GM12892 (cell line): ENCODE measurements at regions not wholly inside any gene's neighbourhood (a gene's known extent, or its start where the extent isn't known, plus 50 kb on each side); places are given as distances from the start of the nearest gene placed in this dataset.
"Not testable (repeated sequence)": the region's sequence is repeated elsewhere in the genome, so short reads cannot be mapped to it uniquely, and the experiment has no call there.

Source experiments
- DNase-seq: peaks from one replicate; pipeline ENCODE4 v3.0.0; 2011; ENCODE audit not compliant: insufficient read length
- FAIRE-seq: peaks from 2 replicates; lab custom pipeline; 2011; peaks lifted over from hg19 to GRCh38; lab: Jason Lieb, UNC
- POLR2A ChIP-seq: IDR thresholded peaks from 2 replicates; pipeline ENCODE4 v1.6.1; 2011; ENCODE audit warnings: low read depth, low read length, control low read depth
- POLR2AphosphoS5 ChIP-seq: IDR thresholded peaks from 2 replicates; pipeline ENCODE4 v1.6.1; 2011; ENCODE audit warnings: low read depth, low read length, control low read depth
- TAF1 ChIP-seq: IDR thresholded peaks from 2 replicates; pipeline ENCODE4 v1.6.1; 2011; ENCODE audit warnings: low read depth, mild to moderate bottlenecking, control low read depth, low read length, borderline replicate concordance

DNA sequence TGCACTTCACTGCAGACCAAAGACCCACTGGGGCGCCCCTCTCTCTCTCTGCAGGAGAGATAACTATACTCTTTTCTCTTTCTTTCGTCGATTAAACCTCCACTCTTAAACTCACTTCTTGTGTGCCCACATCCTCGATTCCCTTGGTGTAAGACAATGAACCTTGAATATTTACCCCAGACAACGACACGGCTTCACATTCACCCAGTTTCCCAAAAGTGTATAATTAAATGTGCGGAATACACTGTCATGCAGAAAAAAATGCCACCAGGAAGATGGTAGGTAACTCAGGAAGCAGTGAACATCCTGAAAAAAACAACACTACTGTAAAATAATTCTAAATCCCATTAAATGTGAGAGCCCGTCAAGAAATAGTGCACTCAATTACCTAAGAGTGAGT lies 882.2 kb downstream of the TYW1 start:
- no peak for DNase-seq
- no peak for FAIRE-seq
- TF ChIP-seq TAF1, result no peak
- no peak for TF ChIP-seq POLR2A
- TF ChIP-seq POLR2AphosphoS5, result no peak

DNA sequence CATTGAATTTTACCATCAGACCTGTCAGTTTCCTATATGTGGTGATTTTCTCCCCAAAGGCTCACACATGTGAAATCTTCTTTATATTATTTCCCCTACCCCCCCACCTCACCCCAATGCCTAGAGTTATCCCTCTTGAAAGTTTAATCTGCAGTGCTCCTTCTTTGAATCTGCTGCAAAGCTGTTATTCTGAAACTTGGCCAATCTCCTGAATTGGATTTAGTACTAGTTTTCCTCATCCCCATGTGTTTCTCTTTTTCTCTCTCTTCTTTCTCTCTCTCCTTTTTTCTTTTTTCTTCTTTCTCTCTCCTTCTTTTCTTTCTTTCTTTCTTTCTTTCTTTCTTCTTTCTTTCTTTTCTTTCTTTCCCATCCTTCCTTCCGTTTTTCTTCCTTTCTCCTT lies 886.2 kb downstream of the TYW1 start:
- FAIRE-seq (no peak), DNase-seq (no peak)
- TF ChIP-seq POLR2A (no peak), POLR2AphosphoS5 (no peak), TAF1 (no peak)

DNA sequence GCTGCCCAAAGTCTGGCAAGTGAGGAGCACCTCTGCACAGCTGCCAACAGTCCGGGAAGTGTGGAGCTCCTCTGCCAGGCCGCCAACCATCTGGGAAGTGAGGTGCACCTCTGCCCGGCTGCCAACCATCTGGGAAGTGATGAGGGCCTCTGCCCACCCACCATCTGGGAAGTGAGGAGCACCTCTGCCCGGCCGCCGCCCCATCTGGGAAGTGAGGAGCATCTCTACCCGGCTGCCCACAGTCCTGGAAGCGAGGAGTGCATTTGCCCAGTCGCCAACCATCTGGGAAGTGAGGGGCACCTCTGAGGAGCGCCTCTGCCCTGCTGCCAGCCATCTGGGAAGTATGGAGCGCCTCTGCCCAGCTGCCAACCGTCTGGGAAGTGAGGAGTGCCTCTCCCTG lies 893.7 kb downstream of the TYW1 start:
- FAIRE-seq (no peak), DNase-seq (no peak)
- TF ChIP-seq POLR2AphosphoS5 (no peak), TAF1 (no peak), POLR2A (no peak)

DNA sequence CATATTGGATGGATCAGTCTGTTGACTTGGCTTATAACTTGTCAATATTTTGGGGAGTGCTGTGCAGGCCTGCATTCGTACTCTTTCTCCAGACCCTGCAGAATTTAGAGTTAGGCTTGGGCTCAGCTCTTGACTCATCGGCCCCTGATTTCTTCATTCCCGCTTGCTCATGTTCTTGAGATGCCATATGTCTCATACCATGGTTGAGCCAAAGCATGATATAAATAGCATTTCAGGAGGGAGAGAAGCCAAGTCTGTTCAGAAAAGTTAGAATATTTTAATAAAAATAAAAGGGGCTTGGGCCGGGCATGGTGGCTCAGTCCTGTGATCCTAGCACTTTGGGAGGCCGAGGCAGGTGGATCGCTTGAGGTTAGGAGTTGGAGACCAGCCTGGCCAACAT lies 898.1 kb downstream of the TYW1 start:
- TF ChIP-seq POLR2AphosphoS5 (no peak), TAF1 (no peak), POLR2A (no peak)
- no peak for DNase-seq
- no peak for FAIRE-seq

DNA sequence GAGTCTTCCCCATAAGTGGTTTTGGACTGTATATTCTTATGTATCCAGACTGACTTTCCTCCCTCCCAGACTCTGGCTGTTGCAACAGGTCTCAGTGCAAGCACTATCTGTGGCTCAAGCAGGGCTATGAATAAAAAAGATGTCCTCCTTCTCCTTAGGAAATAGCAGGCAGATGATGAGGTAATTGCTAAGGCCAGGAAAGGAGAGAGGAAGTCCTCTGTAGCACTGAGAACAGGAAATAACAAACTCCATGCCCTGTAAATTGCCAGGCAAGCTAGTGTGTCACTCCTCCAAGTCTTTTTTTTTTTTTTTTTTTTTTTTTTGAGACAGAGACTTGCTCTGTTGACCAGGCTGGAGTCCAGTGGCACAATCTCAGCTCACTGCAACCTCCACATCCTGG lies 900.1 kb downstream of the TYW1 start:
- DNase-seq (no peak), FAIRE-seq (no peak)
- TF ChIP-seq TAF1, result no peak
- TF ChIP-seq POLR2AphosphoS5, result no peak
- no peak for TF ChIP-seq POLR2A

DNA sequence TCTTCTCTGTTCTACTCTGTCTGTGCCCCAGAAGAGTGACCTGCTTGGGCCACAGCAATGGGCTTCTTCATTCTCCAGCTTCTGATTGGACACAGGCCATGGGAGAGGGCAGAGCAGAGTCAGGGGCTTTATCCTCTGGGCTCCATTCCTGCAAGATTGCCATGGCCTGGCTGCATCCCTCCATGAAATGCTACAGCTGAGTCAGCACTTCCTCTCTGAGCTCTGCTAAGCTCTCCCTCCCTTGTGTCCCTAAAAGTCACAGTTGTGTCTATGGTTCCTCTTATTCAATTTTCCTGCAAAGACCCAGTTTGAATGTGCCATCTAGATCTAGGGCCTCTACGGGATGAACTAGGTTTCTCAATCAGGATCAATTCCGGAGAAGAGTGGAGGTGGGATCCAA lies 903.8 kb downstream of the TYW1 start:
- FAIRE-seq, result no peak
- TF ChIP-seq POLR2AphosphoS5 (no peak), TAF1 (no peak), POLR2A (no peak)

DNA sequence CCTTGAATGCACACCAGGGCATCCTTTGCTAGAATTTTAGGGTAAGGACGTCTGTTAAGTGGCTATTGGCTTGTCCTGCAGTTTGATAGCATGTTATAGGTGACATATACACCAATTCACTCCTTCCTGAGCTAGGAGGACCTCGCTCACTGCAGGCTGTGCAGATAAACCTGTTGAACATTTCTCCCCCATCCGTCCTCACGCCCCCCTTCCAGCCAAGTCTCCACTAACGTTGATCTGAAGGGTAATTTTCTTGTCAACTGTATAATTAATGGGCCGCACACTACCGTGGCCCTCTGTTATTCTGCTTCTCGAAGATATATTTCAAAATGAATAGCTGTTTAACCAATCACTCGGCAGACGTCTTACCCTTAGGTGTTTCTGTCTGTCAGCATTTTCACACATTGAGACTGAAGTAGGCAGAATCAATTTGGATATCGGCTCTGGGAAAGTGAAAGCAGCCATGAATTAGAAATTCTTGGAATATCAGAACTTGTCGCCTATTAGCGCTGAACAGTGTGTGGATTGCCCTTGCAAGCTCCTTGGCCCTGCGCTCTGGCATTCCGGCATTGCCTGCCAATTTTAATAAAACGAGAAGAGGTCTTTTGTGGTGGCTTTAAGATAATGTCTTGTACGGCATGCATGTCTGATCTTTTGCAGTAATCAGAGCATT lies 905.3 kb downstream of the TYW1 start:
- DNase-seq (no peak), FAIRE-seq (no peak)
- TF ChIP-seq TAF1 (no peak), POLR2AphosphoS5 (no peak), POLR2A (no peak)

More for the DNA sequence above, 903.8 kb downstream of the TYW1 start:
- DNase-seq, result no peak

DNA sequence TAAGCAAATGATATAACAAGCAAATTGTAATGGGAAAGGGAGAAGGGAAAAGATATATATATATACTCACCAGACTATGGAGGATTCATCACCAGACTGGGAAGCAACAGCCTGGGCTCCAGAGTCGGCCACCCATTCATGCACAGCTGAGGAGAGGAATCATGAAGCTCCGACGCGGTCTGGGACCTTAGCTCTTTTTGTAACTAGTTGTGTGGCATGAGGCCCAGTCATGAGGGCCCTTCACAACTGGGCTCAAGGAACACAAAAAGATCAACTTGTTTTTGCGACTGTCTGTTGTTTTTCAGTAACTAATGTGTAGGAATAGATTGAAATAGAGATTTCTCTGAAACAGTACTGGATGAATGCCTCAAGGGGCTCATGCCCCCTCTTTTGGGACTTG lies 911.2 kb downstream of the TYW1 start:
- no peak for FAIRE-seq
- TF ChIP-seq TAF1 (no peak), POLR2A (no peak), POLR2AphosphoS5 (no peak)
- DNase-seq, result no peak

DNA sequence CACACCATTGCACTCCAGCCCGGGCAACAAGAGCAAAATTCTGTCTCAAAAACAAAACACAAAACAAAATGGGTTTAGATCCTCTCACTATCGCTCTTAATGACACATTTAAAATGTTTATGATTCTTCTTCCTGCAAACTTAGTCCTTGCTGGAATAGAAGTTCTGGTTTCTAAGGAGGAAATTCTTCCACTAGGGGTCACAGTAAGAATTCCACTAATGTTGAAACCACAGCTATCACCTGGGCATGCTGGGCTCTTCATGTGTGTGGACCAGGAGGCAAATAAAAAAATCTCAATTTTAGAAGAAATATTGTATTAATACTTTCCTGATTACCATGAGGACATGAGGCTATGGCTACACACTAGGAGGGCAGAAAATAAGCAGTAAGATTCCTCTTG lies 915.8 kb downstream of the TYW1 start:
- DNase-seq, result no peak
- FAIRE-seq, result no peak
- no peak for TF ChIP-seq POLR2AphosphoS5
- TF ChIP-seq POLR2A, result no peak

DNA sequence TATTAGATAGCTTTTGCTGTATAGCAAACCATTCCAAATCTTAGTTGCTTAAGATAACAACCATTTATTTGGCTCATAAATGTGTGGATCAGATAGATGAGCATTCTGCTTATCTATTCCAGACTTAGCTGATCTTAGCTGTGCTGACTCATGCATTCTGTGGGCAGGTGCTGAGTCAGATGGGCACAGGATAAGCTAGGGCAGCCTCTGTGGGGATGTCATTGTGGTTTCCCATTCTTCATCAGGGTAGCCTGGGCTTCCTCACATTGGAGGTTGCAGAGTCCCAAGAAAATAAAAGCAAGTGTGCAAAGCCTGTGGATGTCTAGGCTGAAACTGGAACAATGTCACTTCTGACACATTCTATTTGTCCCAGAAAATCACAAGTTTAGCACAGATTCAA lies 917.0 kb downstream of the TYW1 start:
- no peak for TF ChIP-seq TAF1
- no peak for DNase-seq
- no peak for FAIRE-seq

DNA sequence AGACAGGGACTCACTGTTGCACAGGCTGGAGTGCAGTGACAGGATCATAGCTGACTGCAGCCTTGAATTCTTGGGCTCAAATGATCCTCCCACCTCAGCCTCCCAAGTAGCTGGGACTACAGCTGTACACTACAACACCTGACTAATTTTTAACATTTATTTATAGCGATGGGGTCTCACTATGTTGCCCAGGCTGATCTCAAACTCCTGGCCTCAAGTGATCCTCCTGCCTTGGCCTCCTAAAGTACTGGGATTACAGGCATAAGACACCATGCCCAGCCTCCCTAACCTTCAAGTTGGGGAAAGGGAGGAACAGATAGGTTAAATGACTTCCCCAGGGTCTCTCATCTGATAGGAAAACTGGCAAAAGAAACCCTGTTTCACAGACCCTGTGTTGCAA lies 919.5 kb downstream of the TYW1 start:
- FAIRE-seq, result not testable (repeated sequence)

DNA sequence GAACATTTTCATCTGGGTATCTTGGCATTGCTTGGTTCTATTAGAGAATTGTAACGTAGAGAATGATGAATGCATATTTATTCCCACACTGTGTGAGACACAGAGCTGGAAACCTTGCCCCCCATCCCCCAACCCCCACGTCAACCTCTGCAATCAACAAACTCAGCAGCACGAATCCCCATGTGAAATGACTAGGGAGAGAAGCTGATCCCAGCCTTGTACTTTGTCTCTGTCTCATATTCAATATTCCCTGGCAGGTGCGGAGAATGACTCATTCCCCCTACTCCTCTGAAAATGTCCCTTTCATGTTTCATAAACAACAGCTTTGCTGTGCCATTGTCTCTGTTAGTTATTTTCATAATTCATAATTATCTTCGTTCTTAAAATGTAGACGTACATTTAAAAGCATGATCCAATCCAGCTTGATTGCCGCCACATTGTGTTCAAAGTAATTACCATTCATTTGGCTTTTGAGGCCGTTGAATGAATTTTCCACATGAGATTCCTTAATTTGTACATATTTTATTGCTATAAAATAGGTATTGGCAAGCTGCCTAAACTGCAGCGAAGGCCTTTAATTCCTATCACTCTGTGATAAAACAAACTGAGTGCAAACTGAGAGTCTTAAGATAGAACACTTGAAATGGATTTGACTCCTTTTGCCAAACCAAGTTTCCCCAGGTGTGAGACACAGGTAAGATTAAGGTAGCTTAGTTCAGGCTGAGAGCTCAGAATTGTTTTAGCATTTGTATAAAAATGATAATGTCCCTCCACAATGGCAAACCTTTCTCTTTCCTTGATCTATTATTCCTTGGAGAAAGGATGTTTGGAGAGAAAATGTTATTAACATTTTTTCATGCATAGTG lies 920.2 kb downstream of the TYW1 start:
- FAIRE-seq (no peak), DNase-seq (no peak)
- no peak for TF ChIP-seq TAF1
- TF ChIP-seq POLR2A, result no peak
- no peak for TF ChIP-seq POLR2AphosphoS5

More for the DNA sequence above, 919.5 kb downstream of the TYW1 start:
- not testable (repeated sequence) for DNase-seq

DNA sequence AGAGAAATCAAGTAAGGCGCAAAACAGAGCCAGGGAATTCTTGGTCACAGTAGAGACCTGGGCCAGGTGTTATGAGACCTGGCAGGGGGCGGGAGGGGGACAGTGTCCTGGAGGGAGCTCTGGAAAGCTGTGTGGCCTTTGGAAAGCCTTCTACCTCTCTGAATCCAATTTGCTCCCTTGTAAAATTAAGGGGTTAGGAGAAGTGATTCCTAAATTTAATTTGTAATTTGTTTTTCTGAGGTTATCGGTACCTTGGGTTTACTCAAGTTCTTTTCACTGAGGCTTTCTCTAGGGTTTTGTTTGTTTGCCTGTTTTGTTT lies 920.8 kb downstream of the TYW1 start:
- FAIRE-seq (no peak), DNase-seq (no peak)
- no peak for TF ChIP-seq TAF1
- TF ChIP-seq POLR2A, result no peak
- no peak for TF ChIP-seq POLR2AphosphoS5
